ENCODE measurements at regions not wholly inside any gene's neighbourhood (a gene's known extent, or its start where the extent isn't known, plus 50 kb on each side); places are given as distances from the start of the nearest gene placed in this dataset.

- TF ChIP-seq CTCF (IDR thresholded peaks at IDR 0.05; ENCODE audit: insufficient read depth, low read length, poor library complexity, severe bottlenecking) (no peak), EZH2phosphoT487 (conservative IDR thresholded peaks at IDR 0.05; ENCODE audit: low read length) (no peak)
These were observed 175.6 kb downstream of the TRIM27 start for GRCh38 chr6:28748192-28748591.
